HG03103 (cell line): ENCODE measurements at regions not wholly inside any gene's neighbourhood (a gene's known extent, or its start where the extent isn't known, plus 50 kb on each side); places are given as distances from the start of the nearest gene placed in this dataset.

Experiments
- ATAC-seq: cut with Tn5 transposase; IDR thresholded peaks from one replicate; pipeline ENCODE4 v1.9.1; 2021; ENCODE audit warnings: low read depth; ENCODE audit not compliant: unreplicated experiment

DNA sequence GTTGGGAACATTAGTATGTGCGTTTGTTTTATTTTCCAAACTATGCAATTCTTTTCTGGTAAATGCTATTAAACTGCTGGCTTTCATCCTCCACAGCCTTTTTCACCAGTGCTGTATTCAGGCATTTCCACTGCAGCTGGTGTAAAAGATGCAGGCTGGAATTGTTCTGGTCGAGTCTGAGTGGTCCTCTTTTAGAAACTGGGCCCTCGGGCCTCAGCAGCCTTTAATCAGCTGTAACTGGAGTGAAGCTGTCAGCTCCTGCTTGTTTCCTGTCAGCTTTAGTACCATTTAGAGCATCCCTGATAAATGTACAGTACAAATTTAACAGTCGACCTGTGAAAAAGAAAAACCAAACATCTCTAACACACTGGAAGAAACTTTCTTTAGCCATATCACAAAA is 979.6 kb downstream of the TFAP2A start:
- ATAC-seq: no peak

DNA sequence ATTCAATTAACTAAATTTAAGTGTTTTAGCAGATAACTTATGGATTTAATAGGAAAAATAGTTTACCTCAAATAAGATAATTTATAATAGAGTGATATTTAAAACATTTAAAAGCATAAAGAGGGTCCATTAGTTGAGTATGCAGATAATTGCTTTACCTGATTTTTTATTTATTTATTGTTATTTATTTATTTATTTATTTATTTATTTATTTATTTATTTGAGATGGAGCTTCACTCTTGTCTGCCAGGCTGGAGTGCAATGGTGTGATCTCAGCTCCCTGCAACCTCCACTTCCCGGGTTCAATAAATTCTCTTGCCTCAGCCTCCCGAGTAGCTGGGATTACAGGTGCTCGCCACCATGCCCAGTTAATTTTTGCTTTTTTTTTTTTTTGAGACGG is 982.9 kb downstream of the TFAP2A start:
- no peak for ATAC-seq

DNA sequence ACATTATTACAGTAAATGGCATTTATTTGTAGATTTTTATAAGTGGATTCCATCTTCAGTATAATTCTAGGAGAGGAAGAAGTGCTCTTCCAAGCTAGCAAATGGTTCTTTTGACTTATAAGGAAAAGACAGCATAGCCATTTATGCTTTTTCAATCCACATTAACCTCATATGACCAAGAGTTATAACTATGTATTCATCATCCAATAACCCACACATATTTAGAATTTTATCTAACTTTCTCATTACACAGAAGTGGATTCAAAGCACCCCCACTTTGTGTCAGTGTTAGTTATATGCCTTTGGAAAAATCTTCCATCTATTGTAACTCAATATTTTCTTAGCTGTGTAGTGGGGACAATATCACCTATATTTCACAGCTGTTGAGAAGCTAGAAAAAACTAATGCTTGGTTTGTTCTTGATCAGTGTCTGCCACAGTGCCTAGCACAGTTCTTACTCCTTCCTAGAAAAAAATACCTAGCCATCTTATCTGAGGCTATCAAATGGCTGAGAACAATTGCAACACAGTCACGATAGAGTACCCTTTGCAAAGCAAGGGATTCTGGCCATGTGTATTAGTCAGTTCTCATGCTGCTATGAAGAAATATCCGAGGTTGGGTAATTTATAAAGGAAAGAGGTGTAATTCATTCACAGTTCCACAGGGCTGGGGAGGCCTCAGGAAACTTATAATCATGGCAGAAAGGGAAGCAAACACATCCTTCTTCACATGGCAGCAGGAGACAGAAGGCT is 986.3 kb downstream of the TFAP2A start:
- ATAC-seq: no peak

DNA sequence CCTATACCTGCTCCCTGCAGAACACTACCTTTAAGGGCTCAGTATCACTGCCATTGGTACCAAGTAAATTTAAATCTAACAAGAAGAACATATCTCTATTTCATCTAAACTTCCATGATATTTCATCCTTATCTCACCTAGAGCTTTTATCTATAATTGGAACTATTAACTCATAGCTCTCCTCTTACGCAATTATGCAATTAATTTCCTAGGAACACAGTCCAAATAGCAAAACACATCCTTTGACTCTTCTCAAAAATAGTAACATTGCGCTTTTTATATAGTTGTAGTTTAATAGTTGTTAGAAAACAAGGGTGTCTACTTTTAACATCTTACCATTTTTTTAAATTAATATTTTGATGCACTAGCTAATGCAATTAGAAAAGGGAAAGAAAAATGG is 986.8 kb upstream of the SLC35B3 start:
- no peak for ATAC-seq

DNA sequence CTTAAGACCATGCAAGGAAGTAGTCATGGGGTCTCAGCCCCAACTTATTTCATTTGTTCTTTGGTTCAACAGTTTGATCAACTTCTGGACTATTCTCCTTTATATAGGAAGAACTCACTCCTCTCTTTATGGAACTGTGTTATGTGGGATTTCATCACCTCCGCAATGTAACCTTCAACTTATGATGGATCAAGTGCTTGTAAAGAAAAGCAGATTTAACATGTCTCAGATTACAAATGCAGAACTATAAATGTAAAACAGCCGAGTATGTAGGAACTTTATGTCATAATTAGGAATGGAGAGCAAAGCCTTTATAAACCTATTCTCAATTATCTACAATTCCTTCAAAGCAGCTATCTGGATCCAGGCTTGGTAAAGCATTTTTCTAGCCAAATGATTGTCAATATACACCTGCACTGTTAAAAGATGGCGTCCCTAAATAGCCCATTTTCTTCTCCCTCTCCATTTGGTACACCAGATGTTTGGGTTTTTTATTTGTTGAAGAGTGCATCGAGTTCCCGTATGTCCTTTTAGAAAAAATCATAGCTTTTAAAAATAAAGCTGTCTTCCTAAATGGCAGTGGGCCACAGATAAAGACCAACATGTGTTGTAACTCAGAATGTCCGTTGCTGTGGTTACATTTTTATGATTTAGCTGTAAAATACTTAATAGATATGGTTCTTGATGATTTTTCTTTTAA is 985.1 kb upstream of the SLC35B3 start:
- no peak for ATAC-seq

DNA sequence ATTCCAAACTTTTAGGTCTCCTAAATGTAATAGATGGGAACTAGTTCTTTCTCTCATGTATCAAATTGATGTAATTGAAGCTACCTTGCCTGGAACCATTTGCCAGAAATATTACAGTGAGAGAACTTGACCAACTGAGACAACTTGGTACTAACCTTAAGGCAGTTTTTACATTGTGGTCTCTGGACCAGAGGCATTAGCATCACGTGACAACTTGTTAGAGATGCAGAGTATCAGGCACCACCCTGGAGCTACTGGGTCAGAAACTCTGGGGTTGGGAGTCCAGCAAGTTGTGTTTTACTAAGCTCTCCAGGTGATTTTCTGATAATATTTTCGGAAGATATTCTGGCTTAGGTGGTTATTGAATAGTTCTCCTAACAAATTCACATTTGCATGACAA is 982.1 kb upstream of the SLC35B3 start:
- no peak for ATAC-seq

DNA sequence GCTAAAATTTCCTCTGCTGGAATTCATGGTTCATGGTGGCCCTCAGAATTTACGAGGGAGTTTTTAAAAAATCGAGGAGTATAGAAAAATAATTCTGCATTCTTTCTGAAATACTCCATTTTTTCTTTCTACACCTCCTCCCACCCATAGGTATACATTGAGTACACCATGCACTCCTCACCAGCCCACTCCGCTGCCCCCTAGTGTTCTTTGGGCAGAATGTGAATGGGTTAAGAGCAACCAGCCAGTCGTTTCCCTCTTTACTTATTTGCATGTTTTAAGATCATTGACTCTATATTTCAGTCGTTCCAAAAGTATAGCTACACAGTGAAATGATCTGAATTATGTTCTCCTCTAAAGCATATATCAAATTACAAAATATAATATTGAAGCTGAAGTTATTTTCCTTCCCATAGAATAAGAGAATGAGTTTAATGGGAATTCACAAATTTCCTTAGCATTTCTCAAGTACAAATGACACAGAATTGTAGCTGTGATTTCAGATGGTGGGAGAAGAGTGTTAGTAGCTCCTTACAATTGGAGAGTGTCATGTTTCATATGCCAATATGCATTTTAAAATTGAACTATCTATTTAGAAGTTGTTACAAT is 977.7 kb upstream of the SLC35B3 start:
- ATAC-seq: peak; percentile 76

DNA sequence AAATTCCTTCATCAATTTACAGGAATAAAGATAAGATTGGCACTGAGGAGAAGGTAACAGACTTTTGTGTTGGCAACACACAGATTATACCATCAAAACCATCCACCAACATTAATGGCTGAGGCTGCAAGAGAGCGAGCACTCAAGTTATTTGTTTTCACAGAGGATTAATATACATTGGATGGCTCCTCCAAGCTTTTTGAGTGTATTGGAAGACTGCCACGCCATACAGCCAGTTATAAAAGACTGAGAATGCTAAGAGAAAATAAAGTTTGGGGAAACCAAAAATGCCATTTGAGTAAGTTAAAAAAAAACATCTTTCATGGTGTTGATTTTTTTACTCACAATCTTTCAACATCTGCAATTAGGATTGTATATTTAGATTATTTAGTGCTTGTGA is 973.8 kb upstream of the SLC35B3 start:
- ATAC-seq: no peak

DNA sequence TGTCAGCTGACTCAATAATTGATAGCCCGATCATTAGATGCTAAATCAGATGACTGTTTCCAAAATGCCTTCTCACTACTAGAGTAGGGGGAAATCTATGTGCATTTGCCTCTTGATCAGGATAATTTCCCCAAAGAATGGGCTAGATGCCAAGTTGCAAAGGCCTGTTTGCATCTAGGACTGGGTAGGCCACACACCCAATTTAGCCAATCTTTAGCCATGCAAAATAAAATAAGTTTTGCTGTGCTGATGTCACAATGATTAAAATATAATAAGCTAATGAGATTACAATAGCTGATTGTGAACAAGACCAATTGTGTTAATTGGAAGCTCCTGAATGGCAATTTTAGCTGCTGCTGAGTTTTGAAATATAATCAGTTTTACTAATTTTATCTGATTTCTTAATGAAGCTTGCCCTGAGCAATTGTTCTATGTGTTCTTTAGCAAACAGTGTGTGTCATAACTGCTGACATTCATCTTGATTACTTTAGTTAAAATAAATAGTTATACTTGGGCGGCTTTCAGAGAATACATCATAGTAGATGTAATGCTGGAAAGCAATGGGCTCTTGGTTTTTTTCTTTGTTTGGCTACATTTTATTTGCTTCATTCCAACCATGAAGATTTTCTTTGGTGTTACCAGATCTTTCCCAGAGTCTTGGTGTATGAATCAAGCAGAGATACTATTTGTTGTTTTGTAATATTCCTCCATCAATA is 973.2 kb upstream of the SLC35B3 start:
- ATAC-seq: no peak

DNA sequence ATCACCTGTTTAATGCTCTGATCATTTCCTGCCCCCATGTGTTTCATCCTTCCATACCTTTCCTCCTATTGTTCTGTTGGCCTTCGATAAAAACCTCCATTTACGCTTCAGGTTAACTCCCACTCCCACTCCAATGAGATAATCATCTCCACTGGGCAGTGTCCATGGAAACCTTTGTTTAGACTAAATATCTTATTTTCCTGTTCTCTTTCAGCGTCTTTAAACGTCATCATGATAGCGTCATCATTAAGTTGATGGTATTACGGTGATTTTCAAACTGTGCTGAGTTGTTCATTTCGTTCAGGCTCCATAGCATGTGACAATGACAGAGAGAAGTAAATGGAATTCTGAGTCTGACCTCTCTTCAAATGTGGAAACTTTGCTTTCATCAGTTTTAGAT is 970.5 kb upstream of the SLC35B3 start:
- no peak for ATAC-seq

DNA sequence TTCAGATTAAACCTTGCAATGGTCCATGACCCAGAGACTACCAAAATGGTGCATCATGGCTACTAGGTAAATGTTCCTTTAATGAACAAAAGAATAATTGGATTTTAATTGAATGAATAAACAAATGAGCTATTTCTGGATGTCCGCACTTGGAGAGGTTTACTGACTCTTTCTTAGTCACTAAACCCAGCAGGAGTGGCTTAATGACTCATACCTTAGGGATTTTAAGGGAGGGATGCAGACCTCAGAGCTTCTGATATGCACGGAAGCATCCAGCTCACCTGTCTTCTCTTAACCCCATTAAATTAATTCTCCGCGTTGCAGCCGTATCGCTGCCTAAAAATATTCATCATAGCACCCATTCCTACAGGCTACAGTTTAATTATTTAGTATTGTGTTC is 970.0 kb upstream of the SLC35B3 start:
- ATAC-seq: no peak

DNA sequence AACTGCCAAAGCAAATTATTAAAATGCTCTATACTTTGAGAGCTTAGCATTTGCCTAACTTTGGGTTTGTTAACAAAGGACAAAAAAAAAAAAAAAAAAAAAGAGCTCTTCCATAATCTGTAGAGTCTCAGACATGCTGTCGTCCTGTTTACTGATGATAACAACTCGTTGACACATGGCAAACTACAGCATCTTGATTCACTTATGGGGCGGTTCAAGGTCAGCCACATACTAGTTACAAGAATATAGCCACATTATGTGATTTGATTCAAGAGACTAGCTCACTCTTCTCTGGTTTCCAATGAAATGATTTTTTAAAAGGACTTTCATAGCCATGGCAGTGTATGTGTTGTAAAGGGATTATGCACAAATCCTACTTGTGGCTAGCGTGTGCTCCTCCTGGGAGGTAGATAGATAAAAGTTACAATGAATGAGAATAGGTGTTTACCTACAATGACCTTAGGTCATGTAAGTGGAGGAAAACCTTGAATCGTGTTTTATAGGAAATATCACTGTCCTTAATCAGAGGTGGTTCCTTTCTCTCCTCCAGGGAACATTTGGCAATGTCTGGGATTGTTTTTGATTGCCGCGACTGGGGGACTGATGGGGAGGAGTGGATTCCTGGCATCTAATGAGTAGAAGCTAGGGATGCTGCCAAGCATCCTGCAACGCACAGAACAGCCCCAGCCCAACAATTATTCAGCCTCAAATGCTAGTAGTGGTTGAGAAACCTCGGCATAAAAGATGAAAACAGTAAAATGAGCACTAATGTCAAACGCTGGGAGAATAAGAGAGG is 969.2 kb upstream of the SLC35B3 start:
- ATAC-seq: no peak

DNA sequence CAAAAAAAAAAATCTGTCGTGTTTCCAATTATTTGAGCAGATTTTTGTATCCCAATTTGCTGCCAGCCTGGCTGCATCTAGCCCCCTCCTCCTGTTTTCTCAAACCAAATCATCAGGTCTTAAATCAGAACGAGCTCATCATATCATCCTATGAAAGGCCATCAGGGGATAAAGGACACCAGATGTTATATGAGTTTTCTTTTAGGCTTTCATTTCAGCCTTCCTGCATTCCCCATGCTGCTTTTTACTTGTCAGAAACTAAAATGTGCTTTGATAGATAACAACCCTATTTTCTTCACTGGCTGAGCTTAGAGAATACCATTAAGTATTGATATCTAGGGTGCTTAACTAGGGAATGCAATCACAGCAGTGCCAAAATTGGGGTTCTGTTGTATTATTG is 968.4 kb upstream of the SLC35B3 start:
- no peak for ATAC-seq

DNA sequence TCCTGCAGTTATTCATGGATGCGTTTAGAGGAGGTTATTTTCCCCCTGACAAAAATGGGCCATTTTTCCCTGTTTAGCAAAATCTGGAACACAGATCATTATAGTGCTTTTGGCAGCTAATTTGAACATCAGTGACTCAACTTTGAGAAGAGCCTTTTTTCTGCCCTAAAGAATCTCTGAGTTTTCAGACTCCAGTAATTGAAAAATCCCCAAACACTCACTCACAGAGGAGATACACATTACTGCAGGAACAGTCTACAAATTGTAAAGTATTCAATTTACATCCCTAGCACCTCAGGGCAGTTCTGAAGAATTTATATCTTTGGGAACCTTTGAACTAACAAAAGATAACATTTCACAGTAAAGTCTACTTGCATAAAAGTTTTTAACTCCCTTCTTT is 966.6 kb upstream of the SLC35B3 start:
- ATAC-seq: no peak

DNA sequence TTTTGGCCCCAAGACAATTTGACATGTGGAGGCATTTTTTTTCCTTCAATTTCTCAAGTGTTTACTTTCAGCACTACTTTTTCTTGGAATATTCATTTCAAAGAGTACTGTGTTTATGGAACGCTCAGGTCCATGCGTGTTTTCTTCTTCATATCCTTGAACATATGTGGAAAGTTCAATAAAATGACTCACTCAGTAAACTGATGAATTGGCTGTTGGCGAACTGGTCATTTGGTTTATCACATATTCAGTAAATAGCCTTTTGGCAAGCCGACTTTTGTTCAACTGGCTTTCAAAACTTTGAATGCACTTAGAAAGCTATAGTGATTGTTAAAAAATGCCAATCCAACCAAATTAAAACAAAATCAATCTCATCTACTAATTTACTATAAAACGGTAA is 964.6 kb upstream of the SLC35B3 start:
- no peak for ATAC-seq

DNA sequence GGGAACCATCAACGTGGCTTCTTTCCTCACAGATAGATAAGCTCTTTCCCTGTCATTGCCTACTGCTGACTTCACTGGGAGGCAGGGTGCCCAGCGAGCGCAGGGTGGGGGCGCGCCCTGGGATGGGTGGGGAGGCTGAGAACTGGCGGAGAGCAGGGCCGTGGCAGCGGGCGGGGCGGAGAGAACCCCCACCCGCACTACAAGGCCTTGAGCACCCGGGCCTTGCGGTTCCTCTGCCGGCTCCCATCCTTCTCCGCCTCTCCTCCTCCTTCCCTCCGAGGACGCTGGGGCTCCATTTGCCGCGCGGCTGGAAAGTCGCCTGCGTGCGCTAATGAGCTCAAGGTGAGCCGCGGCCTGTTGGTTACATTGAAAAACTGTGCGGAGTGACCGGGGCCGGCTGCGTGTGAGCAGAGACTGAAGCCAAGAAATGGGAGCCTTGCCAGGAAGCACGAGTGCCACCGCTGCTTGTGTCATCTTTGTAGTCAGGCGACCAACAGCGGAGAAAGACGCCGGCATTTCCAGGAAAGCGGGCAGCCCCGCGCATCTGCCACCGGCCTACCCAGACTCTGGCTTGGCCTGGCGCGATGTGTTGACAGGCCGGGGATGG is 963.5 kb upstream of the SLC35B3 start:
- ATAC-seq: no peak

DNA sequence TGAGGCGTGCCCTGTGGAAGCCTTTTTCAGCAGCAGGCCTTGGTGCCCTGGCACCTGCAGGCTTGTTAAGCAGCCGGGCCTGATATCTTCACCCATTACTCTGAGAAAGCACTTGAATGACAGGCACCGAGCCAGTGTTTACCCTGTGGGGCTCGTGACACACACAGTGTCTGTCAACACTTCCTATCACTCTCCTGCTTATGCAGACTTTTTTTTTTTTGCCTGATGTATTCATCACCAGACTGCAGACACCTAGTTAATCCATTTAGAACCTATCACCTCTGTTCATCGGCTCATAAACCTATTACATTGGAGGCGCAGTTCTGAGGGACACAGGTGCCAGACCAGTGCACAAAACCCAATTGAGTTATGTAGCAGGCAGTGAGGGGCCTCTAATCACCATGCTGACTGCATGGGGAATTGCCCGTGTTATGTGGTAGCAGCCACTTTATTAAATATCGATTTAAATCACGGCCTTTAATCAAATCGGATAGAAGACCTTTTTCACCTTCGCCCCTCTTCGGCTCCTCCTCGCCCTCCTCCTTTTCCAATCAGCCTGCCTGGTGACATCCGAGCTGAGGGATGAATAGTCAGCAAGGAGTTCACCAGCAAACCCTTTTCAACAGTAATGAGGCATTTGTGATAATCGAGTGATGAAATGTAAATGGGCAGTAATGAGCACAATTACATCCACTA is 962.9 kb upstream of the SLC35B3 start:
- ATAC-seq: no peak

DNA sequence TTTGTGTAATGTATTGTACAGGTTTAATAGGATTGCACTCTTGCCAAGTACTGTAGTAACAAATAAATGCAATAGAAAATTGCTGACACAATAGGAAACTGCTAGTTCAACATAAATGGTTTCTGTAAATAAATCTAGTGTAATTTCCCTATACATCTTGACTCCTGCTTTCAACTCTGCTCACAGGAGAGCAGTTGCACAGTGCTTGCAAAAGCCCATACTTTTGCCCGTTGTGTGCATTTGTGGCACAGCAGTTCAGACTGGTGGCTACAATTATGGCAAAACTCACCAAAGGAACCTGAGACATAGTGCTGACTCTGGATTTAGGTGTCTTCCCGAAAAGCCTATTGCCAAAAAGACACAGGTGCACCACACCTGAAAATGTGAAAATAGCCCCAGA is 953.3 kb upstream of the SLC35B3 start:
- ATAC-seq: no peak

DNA sequence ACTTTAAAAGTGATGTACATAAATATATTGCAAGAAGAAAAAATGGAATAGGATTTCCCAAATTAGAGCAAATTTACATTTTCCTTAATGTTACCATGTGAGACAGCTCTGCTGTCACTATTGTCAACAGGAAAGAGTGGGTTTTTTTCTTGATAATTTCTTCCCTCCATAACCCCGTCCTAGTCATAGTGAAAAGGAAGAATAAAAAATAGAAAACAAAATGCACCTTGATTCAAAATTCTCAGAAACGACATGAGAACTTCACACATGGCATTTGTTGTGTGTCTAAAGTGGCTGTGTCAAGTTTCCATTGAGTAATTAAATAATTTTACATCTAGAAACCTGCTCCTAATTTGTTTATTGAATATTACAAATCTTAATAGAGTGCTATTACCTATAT is 945.2 kb upstream of the SLC35B3 start:
- no peak for ATAC-seq

DNA sequence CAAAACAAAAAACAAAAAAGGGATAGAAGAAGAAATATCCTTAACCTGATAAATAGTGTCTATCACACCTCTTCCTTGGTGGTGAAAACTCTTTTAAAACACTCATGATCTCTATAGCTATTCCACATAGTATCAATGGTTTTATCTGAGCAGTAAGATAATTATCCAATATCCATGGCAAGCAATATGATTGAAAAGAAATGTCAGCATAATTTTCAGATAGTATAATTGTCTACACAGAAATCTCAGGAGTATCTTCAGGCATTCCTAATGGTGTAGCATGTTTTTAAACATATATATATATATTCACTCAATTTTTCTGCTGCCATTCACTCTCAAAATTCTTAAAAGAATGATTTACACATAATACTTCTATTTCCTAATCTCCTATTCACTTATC is 938.0 kb upstream of the SLC35B3 start:
- no peak for ATAC-seq
